ENCODE measurements at regions not wholly inside any gene's neighbourhood (a gene's known extent, or its start where the extent isn't known, plus 50 kb on each side); places are given as distances from the start of the nearest gene placed in this dataset.

DNA sequence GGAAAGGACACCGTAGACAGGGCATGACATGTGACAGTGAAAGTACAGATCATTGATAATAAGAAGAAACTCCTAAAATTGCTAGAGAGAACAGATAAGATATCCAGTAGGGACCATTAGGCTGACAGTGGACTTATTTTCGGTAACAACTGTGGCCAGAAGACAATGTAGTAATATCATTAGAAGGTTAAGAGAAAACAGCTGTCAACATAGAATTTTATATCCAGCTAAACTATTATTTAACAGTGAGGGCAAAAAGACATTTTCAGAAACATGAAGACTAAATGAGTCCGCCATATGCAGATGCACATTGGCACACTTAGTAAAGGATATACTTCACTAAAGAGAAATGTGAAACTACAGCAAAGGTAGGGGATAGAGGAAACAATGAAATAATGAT, 95.4 kb upstream of the GUCA2B start:
- DNase-seq (ENCODE audit: low read depth), result no peak
- H3K4me3 ChIP-seq (ENCODE audit: low read length), result no peak overlapping the region
- TF ChIP-seq, protein P1, sequence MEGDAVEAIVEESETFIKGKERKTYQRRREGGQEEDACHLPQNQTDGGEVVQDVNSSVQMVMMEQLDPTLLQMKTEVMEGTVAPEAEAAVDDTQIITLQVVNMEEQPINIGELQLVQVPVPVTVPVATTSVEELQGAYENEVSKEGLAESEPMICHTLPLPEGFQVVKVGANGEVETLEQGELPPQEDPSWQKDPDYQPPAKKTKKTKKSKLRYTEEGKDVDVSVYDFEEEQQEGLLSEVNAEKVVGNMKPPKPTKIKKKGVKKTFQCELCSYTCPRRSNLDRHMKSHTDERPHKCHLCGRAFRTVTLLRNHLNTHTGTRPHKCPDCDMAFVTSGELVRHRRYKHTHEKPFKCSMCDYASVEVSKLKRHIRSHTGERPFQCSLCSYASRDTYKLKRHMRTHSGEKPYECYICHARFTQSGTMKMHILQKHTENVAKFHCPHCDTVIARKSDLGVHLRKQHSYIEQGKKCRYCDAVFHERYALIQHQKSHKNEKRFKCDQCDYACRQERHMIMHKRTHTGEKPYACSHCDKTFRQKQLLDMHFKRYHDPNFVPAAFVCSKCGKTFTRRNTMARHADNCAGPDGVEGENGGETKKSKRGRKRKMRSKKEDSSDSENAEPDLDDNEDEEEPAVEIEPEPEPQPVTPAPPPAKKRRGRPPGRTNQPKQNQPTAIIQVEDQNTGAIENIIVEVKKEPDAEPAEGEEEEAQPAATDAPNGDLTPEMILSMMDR (conservative IDR thresholded peaks at IDR 0.05; ENCODE audit: low read length), result no peak

- no peak overlapping the region for H3K4me3 ChIP-seq (ENCODE audit: low read length)
- TF ChIP-seq, protein P1 (conservative IDR thresholded peaks at IDR 0.05; ENCODE audit: low read length), result no peak
- no peak for DNase-seq (ENCODE audit: low read depth)
These were observed 96.8 kb upstream of the GUCA2B start for GRCh38 chr1:42056460-42056859.

DNA sequence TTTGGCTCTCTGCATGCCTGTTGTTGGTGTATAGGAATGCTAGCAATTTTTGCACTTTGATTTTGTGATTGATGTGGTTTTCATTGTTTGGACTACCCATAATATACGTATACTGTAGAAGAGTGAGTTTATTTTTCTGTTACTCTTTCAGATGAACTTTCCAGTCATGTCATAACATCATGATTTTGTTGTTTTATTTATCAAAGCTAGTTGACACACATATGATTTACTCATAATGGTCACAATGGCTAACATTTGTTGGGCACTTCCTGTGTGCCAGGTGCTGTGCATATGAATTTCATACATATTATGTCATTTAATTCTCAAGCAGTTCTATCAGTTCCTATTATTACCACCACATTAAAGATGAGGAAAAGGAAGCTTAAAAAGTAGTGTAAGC, 98.1 kb upstream of the GUCA2B start:
- DNase-seq (ENCODE audit: low read depth), result no peak
- TF ChIP-seq, protein P1 (conservative IDR thresholded peaks at IDR 0.05; ENCODE audit: low read length), result no peak
- H3K4me3 ChIP-seq (ENCODE audit: low read length), result no peak overlapping the region

DNA sequence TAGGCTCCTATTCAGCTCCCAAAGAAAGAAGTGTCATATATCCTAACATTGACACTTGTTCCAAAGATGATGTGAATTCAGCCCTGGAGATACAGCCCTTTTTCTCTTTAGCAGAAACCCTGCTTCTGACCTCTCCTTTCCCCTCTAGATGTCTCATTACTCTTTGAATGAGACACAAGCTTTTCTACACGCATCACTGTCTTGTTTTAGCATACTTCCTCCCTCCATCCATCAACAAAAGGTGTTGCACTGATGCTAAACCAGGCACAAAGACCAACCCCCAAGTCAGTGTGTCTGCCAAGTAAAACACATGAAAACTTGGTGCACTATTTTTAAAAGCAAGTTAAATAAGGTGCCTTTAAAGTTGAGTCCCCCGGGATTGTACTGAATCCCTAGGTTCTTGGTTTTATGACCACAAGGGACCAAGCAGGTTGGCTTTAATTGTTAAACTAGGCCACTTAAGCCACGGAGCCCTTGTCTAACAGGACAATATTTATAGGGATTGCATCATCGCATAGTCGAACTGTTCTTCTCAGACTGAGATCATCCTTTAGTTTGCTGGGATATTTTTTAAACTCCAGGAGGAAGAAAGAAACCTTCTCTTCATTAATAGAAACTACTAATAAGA, 101.0 kb upstream of the GUCA2B start:
- no peak overlapping the region for H3K4me3 ChIP-seq (ENCODE audit: low read length)
- DNase-seq (ENCODE audit: low read depth), result no peak
- TF ChIP-seq, protein P1 (conservative IDR thresholded peaks at IDR 0.05; ENCODE audit: low read length), result no peak

- TF ChIP-seq, protein P1 (conservative IDR thresholded peaks at IDR 0.05; ENCODE audit: low read length), result no peak
- DNase-seq (ENCODE audit: low read depth), result no peak
- H3K4me3 ChIP-seq (ENCODE audit: low read length), result no peak overlapping the region
These were observed 105.7 kb upstream of the GUCA2B start for GRCh38 chr1:42047508-42047880.

- TF ChIP-seq, protein P1 (conservative IDR thresholded peaks at IDR 0.05; ENCODE audit: low read length), result no peak
- peak; percentile 12 for DNase-seq (ENCODE audit: low read depth)
These were observed 106.3 kb upstream of the GUCA2B start for GRCh38 chr1:42046761-42047507.

DNA sequence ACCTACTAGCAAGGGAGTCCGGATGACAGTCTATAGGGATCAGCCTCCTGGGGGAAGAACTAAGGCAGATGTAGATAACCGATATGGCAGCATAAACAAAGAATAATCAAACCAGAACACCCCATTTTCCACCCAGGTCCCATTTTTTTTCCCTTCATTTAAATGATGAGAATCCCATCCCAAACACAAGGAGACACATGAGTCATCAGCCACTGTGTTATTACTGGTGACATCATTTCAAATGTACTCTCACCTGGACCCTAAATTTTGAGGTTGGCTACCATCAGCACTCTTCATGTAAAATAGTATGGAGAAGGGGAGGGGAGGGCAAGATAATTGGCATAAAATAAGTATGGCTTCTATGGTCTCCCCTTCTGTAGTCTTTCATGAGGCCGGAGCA, 108.9 kb upstream of the GUCA2B start:
- DNase-seq (ENCODE audit: low read depth), result no peak
- TF ChIP-seq, protein P1 (conservative IDR thresholded peaks at IDR 0.05; ENCODE audit: low read length), result no peak
- no peak overlapping the region for H3K4me3 ChIP-seq (ENCODE audit: low read length)

More at GRCh38 chr1:42046761-42047507, 106.3 kb upstream of the GUCA2B start:
- no peak overlapping the region for H3K4me3 ChIP-seq (ENCODE audit: low read length)

Data from AG10803 (cell line).